ENCODE measurements at regions not wholly inside any gene's neighbourhood (a gene's known extent, or its start where the extent isn't known, plus 50 kb on each side); places are given as distances from the start of the nearest gene placed in this dataset.

DNA sequence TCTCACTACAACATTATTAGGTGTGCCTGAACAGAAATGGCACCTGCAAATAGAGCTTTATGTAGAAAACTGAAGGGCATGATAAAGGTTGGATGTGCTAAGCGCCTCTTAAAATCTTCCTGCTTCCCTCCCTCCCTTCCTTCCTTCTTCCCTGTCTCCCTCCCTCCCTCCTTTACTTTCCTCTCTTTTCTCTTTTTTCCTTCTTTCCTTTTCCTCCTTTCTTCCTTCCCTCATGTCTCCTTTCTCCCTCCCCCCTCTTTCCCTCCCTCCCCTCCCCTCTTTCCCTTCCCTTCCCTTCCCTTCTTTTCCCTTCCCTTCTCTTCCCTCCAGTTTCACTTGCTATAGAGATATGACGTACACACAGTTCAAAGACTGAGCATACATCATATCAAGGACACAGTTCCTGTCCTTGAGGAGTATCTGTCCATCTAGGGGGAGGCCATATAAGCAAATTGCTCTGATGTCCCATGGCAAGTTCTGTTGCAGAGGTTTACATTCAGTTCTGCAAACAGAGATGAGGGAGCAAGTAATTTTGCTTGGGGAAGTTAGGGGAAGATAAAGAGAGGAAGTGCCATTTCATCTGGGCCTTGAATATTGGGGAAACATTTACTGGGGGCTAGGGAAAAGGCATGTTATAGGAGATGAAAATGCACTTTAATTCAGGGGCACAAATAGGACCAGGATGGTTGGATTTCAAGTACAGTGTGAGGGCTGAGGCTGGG lies 79.0 kb upstream of the EEF1E1 start:
- TF ChIP-seq, protein P1, sequence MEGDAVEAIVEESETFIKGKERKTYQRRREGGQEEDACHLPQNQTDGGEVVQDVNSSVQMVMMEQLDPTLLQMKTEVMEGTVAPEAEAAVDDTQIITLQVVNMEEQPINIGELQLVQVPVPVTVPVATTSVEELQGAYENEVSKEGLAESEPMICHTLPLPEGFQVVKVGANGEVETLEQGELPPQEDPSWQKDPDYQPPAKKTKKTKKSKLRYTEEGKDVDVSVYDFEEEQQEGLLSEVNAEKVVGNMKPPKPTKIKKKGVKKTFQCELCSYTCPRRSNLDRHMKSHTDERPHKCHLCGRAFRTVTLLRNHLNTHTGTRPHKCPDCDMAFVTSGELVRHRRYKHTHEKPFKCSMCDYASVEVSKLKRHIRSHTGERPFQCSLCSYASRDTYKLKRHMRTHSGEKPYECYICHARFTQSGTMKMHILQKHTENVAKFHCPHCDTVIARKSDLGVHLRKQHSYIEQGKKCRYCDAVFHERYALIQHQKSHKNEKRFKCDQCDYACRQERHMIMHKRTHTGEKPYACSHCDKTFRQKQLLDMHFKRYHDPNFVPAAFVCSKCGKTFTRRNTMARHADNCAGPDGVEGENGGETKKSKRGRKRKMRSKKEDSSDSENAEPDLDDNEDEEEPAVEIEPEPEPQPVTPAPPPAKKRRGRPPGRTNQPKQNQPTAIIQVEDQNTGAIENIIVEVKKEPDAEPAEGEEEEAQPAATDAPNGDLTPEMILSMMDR (IDR thresholded peaks at IDR 0.05): no peak
- no peak for TF ChIP-seq POLR2AphosphoS5 (IDR thresholded peaks at IDR 0.05)
- no peak for TF ChIP-seq POLR2A (IDR thresholded peaks at IDR 0.05)
- TF ChIP-seq EP300 (IDR thresholded peaks at IDR 0.05): no peak
